MM.1S (cell line): ENCODE measurements at regions not wholly inside any gene's neighbourhood (a gene's known extent, or its start where the extent isn't known, plus 50 kb on each side); places are given as distances from the start of the nearest gene placed in this dataset.

ENCODE experiments used
- DNase-seq: peaks from one replicate; pipeline ENCODE4 v3.0.0-alpha.2; 2015
- H2AFZ ChIP-seq: fragments of 300-600 bp; sonication (generic); 2 replicates; pipeline ENCODE4 v1.6.0; 2016; ENCODE audit warnings: antibody characterized with exemption, low read length
- H3F3A ChIP-seq: fragments of 300-600 bp; sonication (generic); 2 replicates; pipeline ENCODE4 v1.6.1; 2016; ENCODE audit warnings: mild to moderate bottlenecking, antibody characterized with exemption, low read length, moderate library complexity, mixed read lengths; ENCODE audit not compliant: insufficient read depth
- H3K27ac ChIP-seq: fragments of 300-600 bp; sonication (generic); 2 replicates; pipeline ENCODE4 v1.5.1; 2016; ENCODE audit warnings: mild to moderate bottlenecking, low read length
- H3K27me3 ChIP-seq: fragments of 300-600 bp; sonication (generic); replicated peaks from 2 replicates; pipeline ENCODE4 v1.6.0; 2016; ENCODE audit warnings: low read length; ENCODE audit not compliant: insufficient read depth
- H3K36me3 ChIP-seq: fragments of 300-600 bp; sonication (generic); replicated peaks from 2 replicates; pipeline ENCODE4 v1.6.1; 2016; ENCODE audit warnings: mild to moderate bottlenecking, low read length, mixed read lengths; ENCODE audit not compliant: insufficient read depth
- H3K4me1 ChIP-seq: fragments of 300-600 bp; sonication (generic); 2 replicates; pipeline ENCODE4 v1.6.1; 2016; ENCODE audit warnings: low read length, mixed read lengths
- H3K4me2 ChIP-seq: fragments of 300-600 bp; sonication (generic); 2 replicates; pipeline ENCODE4 v1.6.0; 2016; ENCODE audit warnings: low read depth, low read length
- H3K4me3 ChIP-seq: fragments of 300-600 bp; sonication (generic); 2 replicates; pipeline ENCODE4 v1.5.1; 2016; ENCODE audit warnings: low read length, mixed read lengths
- H3K79me2 ChIP-seq: fragments of 300-600 bp; sonication (generic); 2 replicates; pipeline ENCODE4 v1.6.1; 2016; ENCODE audit warnings: mixed run types, low read length, mixed read lengths
- H3K9ac ChIP-seq: fragments of 300-600 bp; sonication (generic); 2 replicates; pipeline ENCODE4 v1.6.1; 2016; ENCODE audit warnings: low read length, mixed read lengths
- H3K9me2 ChIP-seq: fragments of 300-600 bp; sonication (generic); replicated peaks from 2 replicates; pipeline ENCODE4 v1.6.1; 2016; ENCODE audit warnings: mild to moderate bottlenecking, low read length, mixed read lengths; ENCODE audit not compliant: insufficient read depth
- H3K9me3 ChIP-seq: fragments of 300-600 bp; sonication (generic); replicated peaks from 2 replicates; pipeline ENCODE4 v1.6.1; 2016; ENCODE audit warnings: mild to moderate bottlenecking, low read length, mixed read lengths; ENCODE audit not compliant: insufficient read depth
- H4K20me1 ChIP-seq: fragments of 300-600 bp; sonication (generic); 2 replicates; pipeline ENCODE4 v1.6.1; 2016; ENCODE audit warnings: mild to moderate bottlenecking, low read length, moderate library complexity, mixed read lengths; ENCODE audit not compliant: insufficient read depth
- CTCF ChIP-seq: fragments of 300-600 bp; sonication (generic); IDR thresholded peaks from 2 replicates; pipeline ENCODE4 v1.5.1; 2016; ENCODE audit warnings: antibody characterized with exemption, low read length, mixed read lengths
- EZH2 ChIP-seq: fragments of 300-600 bp; sonication (generic); optimal IDR thresholded peaks from 2 replicates; pipeline ENCODE3; 2017; ENCODE audit warnings: low read depth, mild to moderate bottlenecking, antibody characterized with exemption, low read length, mixed read lengths
- EZH2phosphoT487 ChIP-seq: fragments of 300-600 bp; sonication (generic); IDR thresholded peaks from 2 replicates; pipeline ENCODE4 v1.6.1; 2018; ENCODE audit warnings: antibody characterized with exemption, low read length

GRCh38 chr6:121810158-121811032 is 374.9 kb downstream of the GJA1 start:
- Histone ChIP-seq H3K4me3 (no peak overlapping the region), H3K9me2 (no peaks in the 10 kb centered on the region), H3F3A (no peaks in the 10 kb centered on the region), H3K79me2 (no peaks in the 10 kb centered on the region), H3K4me1 (no peaks in the 10 kb centered on the region), H2AFZ (no peak overlapping the region), H4K20me1 (no peaks in the 10 kb centered on the region), H3K27ac (no peak overlapping the region), H3K36me3 (no peaks in the 10 kb centered on the region), H3K9me3 (no peaks in the 10 kb centered on the region), H3K9ac (no peak overlapping the region), H3K27me3 (no peaks in the 10 kb centered on the region), H3K4me2 (no peak overlapping the region)
- TF ChIP-seq EZH2phosphoT487, result no peak
- TF ChIP-seq CTCF, result no peak
- no peak for TF ChIP-seq EZH2
- no peak for DNase-seq

- Histone ChIP-seq H3K79me2 (no peaks in the 10 kb centered on the region), H3K4me1 (no peaks in the 10 kb centered on the region), H3K4me3 (no peak overlapping the region), H3K9me2 (no peaks in the 10 kb centered on the region), H3F3A (no peaks in the 10 kb centered on the region), H3K9ac (no peak overlapping the region), H3K27ac (no peak overlapping the region), H3K36me3 (no peaks in the 10 kb centered on the region), H3K9me3 (no peaks in the 10 kb centered on the region), H2AFZ (no peak overlapping the region), H4K20me1 (no peaks in the 10 kb centered on the region), H3K27me3 (no peaks in the 10 kb centered on the region), H3K4me2 (no peak overlapping the region)
- TF ChIP-seq EZH2phosphoT487, result no peak
- TF ChIP-seq EZH2, result no peak
- TF ChIP-seq CTCF, result no peak
- DNase-seq, result no peak
Observed at GRCh38 chr6:121811106-121811505, 375.7 kb downstream of the GJA1 start.

GRCh38 chr6:121816361-121816760 is 380.9 kb downstream of the GJA1 start:
- TF ChIP-seq CTCF, result no peak
- no peak for TF ChIP-seq EZH2phosphoT487
- no peak for TF ChIP-seq EZH2
- Histone ChIP-seq H3K27me3 (no peaks in the 10 kb centered on the region), H3K27ac (no peak overlapping the region), H3K9ac (no peak overlapping the region), H3K4me1 (no peaks in the 10 kb centered on the region), H3K9me3 (no peaks in the 10 kb centered on the region), H2AFZ (no peak overlapping the region), H3K79me2 (no peaks in the 10 kb centered on the region), H3F3A (no peaks in the 10 kb centered on the region), H3K4me3 (no peak overlapping the region), H4K20me1 (no peaks in the 10 kb centered on the region), H3K36me3 (no peaks in the 10 kb centered on the region), H3K9me2 (no peaks in the 10 kb centered on the region), H3K4me2 (no peak overlapping the region)
- no peak for DNase-seq
